IMR-90 (cell line): ENCODE measurements at regions not wholly inside any gene's neighbourhood (a gene's known extent, or its start where the extent isn't known, plus 50 kb on each side); places are given as distances from the start of the nearest gene placed in this dataset.

Source experiments
- CTCF ChIP-seq: conservative IDR thresholded peaks from 2 replicates; pipeline ENCODE4 v1.5.1; 2012; ENCODE audit warnings: mild to moderate bottlenecking, low read depth, low read length, improper control_type of control experiment
- POLR2A ChIP-seq: IDR thresholded peaks from 2 replicates; pipeline ENCODE4 v1.6.1; 2012; ENCODE audit warnings: mild to moderate bottlenecking, low read depth, low read length
- RCOR1 ChIP-seq: IDR thresholded peaks from 2 replicates; pipeline ENCODE4 v1.6.1; 2012; ENCODE audit warnings: mild to moderate bottlenecking, low read length, improper control_type of control experiment; ENCODE audit not compliant: insufficient replicate concordance

DNA sequence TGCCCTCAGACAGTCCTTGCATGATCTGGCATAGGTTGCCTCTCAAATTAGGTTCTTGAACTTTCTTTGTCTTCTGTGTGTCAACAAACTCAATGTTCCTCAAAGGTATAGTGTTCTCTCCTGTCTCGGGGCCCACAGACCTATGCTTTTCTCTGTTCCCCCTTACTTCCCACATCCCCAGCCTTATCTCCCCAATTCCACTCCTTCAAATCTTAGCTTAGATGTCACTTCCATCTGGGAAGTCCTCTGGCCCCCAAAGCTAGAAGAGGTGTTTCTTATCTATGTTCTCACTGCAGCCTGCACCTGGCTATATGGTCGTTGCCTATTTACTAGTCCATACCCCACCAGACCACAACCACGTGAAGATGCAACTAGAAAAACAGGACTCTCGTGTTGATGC, 134.6 kb upstream of the MYCN start:
- TF ChIP-seq CTCF: no peak
- TF ChIP-seq RCOR1: no peak
- TF ChIP-seq POLR2A: no peak
